GM18519 (cell line): ENCODE measurements at regions not wholly inside any gene's neighbourhood (a gene's known extent, or its start where the extent isn't known, plus 50 kb on each side); places are given as distances from the start of the nearest gene placed in this dataset.

ENCODE experiments used
- ATAC-seq: cut with Tn5 transposase; IDR thresholded peaks from one replicate; pipeline ENCODE4 v1.9.1; 2021; ENCODE audit warnings: mild to moderate bottlenecking, moderate library complexity; ENCODE audit not compliant: unreplicated experiment, low FRiP score

DNA sequence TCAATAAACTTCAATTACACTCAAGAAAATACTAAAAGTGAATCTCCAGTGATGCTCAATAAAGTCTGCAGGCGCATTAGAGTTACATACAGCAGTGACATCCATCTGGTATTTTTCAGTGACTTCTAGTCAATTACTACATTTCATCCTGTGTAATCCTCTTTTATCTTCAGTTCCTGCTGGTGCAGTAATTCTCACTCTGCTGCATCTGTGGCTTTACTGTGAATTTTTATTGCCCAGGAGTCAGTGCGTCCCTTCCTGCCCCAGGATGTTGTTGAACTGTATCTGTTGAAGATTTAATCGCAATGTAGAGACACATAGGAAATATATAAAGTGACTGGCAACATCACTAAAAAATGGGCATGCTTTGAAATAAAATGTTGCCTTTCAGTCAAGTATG lies 196.3 kb upstream of the TMTC4 start:
- ATAC-seq = no peak

DNA sequence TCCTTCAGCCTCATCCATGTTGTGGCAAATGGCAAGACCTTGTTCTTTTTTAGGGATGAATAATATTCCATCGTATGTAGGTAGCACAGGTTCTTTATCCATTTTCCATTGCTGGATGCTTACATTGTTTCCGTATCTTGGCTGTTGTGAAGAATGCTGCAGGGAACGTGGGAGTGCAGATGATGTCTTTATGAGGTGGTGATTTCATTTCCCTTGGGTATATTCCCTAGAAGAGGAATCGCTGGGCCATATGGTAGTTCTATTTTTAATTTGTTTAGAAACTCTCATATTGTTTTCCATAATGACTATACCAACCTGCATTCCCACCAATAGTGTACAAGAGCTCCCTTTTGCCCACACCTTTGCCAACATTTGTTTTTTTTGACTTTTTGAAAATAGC lies 186.3 kb upstream of the TMTC4 start:
- ATAC-seq = no peak

DNA sequence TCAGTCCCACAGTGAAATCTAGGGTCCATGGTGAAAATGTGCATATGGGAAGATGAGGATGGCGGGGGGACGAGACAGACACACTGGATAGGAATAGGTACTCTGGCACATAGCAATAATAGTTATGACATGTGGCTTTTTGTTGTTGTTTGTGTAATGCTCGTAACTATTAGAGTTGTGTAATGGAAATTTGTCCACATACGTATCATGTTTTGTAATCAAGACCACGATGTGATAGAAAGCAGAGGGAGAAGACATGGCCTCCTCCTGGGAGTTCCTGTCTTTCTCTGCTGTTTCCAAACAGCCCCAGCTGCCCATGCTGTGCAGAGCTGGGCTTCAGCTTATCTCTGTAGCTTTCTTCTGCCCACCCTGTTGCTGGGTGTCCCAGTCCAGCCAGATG lies 185.3 kb upstream of the TMTC4 start:
- no peak for ATAC-seq

DNA sequence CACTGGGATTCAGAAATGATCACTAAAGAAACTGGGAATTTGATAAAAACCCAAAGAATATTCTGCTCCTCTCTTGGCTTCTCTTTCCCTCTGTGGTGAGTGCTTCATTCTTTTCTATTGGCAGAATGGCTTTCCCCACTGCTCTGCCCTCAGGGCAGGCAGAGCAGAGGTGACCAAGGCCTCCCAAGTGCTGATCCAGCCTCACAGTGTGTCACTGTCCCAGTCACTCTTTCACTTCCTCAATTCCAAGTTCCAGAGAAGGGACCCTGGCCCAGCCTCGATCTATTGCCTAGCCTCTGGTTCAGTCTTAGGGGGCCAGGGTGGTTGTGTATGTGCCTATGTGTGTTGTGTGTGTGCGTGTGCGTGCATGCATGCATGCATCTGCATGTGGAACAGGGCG lies 180.6 kb upstream of the TMTC4 start:
- ATAC-seq = no peak

DNA sequence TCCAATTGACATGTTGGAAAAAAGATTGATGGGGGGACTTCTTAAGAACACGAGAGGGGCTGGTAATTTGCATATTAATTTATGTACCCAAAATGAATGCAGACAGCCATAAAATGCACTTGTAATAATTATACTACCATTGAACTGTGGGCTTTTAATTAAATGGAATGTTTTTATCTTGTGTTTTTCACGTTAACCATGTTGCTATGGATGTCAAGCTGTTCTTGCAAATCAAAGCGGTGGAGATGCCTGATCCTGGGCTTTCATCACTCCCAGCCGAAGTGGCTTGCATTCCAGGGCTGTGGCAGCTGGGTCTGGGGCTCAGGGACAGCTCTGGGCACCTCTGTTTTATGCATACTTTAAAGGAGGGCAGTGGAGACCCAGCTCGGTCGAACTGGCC lies 179.4 kb upstream of the TMTC4 start:
- no peak for ATAC-seq

DNA sequence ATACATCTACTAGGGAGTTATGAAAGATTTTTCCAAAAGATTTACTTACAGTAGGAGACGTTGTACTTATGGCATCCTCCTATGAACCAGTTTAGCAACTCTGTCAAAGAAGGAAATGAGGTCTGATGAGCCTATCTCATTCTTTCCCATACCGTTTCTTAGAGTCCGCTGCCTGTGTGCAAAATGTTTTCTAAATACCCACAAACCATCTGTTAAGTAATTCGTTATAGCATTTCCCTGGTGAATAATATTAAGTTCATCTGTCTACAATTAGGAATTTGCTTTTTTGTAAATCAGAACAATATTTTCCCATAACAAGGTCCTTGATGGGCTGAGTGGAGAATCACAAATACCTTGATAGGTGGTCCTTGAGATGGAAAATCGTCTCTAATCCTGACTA lies 178.8 kb upstream of the TMTC4 start:
- ATAC-seq = no peak

DNA sequence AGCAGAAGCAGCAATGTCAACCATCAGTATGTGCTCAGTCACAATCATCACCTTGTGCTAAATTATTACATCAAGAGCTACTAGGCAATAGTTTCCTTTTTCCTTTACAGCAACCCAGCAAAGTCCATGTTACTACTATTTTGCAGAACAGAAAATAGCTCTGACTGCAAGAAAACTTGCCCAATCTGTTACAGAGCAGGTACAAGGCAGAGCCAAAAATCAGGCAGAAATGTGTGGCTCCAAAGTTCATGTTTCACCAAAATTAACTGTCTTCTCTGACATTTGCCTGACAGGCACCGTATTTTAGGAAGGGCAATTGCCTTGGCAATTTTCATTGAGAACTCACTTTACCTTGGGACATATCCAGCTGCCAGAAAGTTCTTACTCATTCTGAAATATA lies 177.6 kb upstream of the TMTC4 start:
- no peak for ATAC-seq

DNA sequence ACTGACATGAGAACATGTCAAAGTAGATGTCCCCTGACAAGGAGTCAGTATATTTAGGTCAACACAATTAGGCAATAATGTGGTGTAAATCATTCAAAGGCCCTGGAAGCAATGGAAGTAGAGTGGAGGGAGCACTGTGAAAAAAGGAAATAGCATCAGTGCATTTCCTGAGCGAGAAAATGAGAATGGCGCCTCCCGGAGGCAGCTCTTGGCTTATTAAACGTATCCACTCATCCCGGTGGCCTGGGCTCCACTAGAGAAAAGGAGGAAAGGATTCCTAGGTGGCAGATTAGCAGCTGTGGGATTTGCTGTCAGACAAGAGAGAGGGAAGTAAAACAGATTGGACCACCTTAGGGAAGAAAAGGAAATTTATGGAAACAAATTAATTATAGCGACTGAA lies 173.7 kb upstream of the TMTC4 start:
- no peak for ATAC-seq

DNA sequence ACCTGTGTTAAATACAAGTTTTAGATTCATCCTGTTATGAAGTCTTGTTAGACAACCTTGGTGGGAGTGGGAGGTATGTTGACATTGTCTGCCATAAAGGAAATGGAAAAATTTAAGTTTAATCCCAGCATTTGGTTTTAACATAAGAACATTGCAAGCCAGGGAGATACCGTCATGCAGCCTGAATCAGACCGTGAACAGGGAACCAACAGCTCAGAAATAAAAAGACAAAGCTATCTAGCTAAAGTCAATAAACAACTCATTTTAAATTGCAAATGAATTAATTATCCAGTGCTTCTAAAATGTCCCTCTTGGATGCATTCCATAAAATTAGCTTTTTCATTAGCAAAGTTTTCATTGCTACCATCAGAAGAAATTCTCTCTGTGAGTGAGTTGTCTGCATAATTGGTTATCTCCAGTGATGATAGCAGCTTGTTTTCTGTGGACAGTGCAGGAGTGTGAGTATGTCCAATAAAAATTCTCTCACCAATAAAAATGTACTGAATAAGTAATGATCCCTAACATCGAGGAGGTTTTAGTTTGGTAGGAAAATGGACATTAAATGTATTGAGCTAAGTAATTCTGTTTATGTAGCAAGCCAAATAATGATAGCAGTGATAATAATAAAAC lies 170.6 kb upstream of the TMTC4 start:
- no peak for ATAC-seq

DNA sequence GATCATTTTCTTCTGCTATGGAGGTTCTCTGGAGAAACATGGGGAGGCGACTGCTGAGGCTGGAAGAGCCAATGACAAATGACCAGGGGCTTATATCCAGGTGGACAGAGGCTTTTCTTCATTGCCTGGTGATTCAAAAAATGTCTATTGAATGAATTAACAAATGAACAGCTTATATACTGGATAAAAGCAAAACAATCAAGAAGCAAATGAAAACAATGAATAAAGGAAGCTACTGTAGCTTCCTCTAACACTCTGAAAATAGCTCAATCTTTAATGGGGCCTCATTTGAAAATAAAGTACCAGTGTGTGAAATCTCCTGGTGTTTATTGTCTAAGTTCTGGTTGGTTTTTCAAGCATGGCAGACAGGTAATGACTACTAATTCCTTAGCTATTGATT lies 167.5 kb upstream of the TMTC4 start:
- ATAC-seq = no peak

DNA sequence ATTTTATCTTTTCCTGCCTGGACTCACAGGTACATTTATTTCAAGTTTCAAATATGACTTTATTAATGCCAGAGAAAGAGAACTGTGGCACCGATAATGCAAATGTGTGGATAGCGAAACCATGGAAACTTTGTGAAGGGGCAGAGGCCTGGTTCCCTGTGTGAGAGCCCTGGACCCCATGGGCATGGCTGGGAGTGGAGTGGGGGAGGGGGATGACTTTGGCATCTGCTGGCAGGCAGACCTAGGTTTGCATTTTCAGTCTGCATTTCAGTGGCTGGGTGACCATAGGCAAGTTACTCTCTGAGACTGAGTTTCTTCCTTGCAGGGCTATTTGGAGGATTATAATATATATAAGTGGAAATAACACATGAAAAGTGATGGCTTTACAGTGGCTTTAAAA lies 163.8 kb upstream of the TMTC4 start:
- ATAC-seq = no peak

DNA sequence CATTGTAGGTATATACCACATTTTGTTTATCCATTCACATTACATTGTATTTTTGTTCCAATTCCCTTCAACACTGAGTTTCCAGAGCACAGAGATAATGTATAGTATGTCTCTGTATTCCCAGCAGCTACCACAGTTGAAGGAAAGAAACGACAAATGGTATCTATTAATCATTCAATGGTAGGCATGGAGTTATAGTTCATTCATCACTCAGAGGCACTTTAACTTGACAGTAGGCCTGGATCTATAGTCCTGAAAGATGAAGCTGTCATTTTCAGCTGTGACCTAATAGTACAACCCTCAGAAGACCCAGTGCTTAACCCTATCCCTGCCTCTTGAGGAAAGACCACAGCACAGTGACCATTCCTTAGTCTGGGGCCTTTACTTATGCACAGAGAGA lies 163.0 kb upstream of the TMTC4 start:
- ATAC-seq = no peak

DNA sequence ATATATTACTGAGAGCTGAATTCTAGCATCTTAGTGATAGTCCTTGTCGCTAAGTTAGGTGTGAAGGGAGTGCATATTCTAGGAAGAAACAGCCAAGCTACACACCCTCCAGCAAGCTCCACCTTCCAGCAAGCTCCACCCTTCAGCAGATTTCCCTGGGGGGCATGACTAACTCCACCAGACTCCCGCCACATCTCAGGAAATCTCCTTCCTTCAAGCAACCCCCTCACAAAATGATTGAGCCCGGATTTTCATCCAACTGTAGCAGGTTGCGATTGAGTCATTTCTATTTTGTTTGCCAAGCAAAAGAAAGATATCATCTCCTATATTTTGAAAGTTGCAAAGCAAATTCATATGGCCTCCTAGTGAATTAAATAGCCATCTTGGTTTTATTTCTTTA lies 162.1 kb upstream of the TMTC4 start:
- ATAC-seq = no peak

DNA sequence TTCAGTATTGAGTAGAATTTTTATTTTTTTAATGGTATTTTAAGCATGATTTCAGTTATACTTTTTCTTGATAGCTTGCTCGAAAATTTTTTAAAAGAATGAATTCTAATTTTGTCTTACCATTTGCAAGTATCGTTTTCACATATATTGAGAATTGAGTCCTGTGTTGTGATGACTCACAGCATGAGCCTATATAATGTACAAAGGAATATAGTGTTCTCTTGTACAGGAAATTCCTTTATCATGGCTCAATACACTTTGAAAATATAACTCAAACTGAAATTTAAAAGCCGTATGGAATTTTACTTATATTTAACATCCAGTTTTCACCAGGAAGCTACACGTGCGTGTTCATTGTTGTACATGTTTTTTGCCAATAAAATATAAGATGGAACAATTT lies 161.1 kb upstream of the TMTC4 start:
- no peak for ATAC-seq

DNA sequence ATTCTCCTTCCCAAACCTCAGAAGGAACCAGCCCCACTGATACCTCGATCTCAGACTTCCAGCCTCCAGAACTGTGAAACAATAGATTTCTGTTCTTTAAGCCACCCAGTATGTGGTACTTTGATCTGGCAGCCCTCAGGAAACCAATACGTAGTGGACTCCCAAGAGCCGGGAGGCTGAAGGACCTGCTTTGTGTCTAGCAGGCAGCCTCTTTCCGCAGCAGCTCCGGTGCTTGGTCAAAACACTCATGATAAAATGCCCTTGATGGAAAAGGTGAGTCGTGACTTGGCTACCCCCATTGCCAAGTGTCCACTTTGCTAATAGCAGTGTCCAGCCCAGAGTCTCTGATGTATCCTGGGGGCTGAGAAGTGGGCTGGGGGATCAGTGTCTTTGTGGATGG lies 158.8 kb upstream of the TMTC4 start:
- no peak for ATAC-seq

DNA sequence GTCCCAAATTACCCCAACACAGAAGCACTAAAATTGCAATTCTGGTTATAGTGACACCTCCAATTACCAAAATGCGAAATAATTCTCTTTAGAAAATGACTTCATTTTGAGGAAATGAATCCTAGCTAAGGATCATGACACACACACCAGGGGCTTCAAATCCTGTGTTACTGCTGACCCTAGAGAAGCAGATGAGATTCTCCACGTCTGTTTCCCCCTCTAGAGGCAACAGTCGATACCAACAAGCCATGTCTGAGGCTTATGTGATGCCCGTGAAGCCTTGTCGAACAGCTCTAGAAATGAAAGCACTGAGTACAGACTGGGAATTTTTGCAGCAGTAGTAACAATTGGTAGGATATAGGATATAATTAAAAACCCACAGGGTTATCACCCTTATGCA lies 153.6 kb upstream of the TMTC4 start:
- no peak for ATAC-seq

DNA sequence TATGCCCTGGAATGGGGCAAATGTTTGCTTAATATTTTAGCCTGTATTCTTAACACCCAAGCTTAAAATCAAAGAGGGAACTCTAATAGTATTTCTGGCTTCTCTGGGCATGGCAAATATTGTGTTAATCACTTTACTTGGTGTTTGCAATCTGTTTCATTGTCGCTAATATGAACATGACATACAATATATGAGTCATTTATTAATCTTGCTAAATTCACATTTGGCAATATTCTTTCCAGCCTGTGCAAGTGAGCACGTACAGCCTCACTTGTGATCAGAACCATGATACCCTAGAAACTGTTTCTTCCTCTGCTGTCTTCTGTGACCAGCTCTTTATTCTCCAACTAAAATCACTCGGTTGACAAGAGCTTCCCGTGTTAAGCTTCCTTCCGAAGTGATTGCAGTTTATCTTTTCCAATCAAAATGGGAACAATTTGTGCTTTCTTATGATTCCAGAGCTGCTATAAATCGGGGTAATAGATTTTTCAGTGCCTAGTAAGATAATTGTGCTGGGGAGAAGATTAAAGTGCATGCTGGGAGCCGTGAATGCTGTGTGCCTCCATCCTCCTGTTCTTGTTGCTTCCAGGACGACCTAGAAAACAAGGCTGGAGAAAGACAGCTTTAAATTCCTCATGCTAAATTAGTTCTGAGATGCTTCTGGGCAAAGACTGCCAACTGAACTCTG lies 153.0 kb upstream of the TMTC4 start:
- no peak for ATAC-seq

DNA sequence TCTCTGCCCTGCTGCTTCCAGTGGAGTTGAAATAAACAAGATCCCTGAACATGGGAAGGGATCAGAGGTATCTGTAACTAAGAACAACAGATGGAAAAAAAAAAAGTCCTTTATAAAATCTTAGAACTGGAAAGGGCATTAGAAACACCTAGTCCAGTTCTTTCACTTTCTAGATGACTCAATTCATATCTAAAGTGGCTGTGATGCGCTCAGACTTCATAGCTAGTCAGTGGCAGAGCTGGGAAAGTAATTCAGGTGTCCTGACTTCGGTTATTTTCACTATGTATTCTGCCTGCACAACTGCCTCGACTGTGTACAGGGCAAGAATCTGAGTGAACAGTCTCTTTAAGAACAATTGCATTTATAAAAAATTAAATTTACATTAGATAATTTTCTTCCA lies 151.8 kb upstream of the TMTC4 start:
- no peak for ATAC-seq

DNA sequence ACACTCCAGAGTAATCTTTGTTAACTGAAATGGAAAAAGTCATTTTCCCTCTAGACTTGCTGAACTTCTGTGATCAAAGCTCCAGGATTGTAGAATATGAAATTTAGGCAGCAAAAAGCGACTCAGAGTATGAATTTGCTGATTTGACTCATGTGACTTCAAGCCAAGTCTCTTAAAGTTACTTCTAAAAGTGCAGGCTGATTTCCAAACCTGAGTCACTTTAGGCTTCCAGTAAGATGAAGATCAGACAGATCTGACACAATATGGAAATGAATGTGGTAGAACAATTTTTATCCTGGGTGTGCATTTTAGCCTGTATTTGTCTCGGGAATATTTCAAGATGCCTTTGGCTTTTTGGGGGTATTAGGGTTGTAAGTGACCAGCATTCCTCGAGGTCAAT lies 151.0 kb upstream of the TMTC4 start:
- ATAC-seq = no peak

DNA sequence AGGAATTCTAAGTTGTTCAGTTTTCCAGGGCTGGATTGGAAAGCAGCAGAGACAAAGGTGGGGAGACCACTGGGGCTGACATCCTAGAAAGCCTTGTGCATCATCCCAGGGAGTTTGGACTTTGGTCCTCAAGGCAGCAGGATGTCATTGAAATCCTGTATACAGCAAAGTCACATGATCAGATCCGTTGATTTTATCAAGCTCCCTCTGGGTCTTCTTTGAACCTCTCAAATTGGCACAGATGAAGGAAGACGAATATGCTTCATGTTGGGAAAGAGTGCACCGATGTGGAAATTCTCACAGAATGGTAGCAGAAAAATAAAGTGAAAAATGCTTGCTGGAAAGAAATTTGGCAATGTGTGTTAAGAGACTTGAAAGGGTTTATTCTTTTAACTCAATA lies 149.8 kb upstream of the TMTC4 start:
- ATAC-seq = no peak

DNA sequence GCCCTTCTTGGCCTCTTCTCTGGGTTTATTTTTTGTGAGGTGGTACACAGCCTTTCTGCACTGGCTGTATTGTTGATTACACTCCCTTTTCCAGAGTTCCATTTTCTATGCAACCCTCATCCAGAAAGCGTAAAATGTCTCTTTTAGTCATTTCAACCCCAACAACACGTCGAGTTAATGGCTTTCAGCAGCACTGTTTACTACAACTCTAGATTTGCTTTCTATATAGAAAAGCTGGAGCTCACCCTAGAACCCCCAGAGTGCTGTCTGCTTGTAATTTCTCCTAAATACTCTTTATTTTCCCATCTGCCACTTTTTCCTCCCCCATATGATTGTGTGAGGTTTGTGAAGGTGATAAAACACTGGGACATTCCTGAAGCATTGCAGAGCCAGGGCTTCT lies 148.9 kb upstream of the TMTC4 start:
- no peak for ATAC-seq

DNA sequence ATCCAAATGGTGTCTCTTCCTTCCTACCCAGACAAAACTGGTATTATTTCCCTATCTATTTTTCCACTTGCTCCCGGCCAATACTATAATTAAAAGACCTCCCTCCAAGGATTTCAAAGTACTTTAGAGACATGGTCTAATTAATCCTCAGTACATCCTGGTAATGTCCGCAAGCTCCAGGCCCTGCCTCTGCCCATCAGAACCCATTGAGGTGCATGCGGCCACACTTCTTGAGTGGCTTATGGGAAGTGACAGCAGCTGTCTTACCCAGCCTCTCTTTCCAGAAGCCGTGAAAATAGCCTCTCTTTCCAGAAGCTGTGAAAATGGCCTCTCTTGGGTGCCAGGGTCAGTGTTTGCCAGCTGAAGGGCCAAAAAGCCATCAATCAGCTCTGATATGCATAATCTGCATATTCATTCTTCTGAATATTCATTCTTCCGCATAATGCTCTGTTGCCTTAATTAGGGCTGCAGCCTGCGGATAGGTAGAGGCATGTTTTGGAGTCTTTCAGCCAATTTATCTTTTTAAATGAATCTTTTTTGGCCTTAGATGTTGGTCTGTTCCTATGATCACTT lies 148.4 kb upstream of the TMTC4 start:
- no peak for ATAC-seq
